Spleen (tissue), 7 donors: ENCODE measurements at regions not wholly inside any gene's neighbourhood (a gene's known extent, or its start where the extent isn't known, plus 50 kb on each side); places are given as distances from the start of the nearest gene placed in this dataset.

Experiments used
- POLR2A ChIP-seq, 3 donors: fragments of 450-650 bp; IDR thresholded peaks; one replicate each; pipeline ENCODE4 v1.5.1; 2017; ENCODE audit warnings: antibody characterized with exemption in 3 of 3, mild to moderate bottlenecking in 1 of 3
- POLR2AphosphoS5 ChIP-seq, 3 donors: sonication (generic); formaldehyde crosslinking; IDR thresholded peaks; one replicate each; pipeline ENCODE4 v1.5.1; 2017; ENCODE audit warnings: antibody characterized with exemption in 3 of 3
- TF ChIP-seq, protein P1 (sequence below), 11 experiments: fragments of 200-600 bp in 7 of 11; fragments of 450-650 bp in 4 of 11; sonication (generic) in 4 of 11; IDR thresholded peaks in 8 of 11; conservative IDR thresholded peaks in 3 of 11; 1 replicate in 7 of 11; 2 replicates in 4 of 11; pipeline versions ENCODE4 v1.4.0 to v1.8.0; 2016 to 2021; ENCODE audit warnings: antibody characterized with exemption in 11 of 11, inconsistent platforms in 4 of 11, mild to moderate bottlenecking in 1 of 11
- donor health status: DM: no; HTN: no; CAD: no; lungs with moderate emphysema.
- donor health status: DM: no; HTN: no; CAD: no.
- donor health status: DM: no; HTN: no; CAD: no.

DNA sequence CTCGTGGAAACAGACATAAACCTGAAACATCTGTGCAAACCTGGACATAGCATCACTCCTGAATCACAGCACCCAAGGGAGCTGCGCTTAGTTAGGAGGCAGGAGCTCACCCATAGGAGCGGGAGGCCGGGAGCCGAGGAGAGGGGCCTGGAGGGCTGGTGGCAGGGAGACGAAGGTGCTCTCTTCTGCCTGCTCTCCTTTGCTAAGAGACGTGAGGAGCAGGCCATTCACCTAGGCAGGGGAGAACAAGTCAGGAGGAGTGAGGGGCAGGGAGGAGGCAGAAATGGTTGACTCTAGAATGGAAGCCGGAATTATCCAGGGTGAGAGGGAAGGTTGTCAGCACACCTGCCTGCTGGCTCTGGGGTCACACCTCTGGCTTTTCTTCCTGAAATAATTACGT is 398.4 kb upstream of the IRX2 start:
- TF ChIP-seq, protein P1, sequence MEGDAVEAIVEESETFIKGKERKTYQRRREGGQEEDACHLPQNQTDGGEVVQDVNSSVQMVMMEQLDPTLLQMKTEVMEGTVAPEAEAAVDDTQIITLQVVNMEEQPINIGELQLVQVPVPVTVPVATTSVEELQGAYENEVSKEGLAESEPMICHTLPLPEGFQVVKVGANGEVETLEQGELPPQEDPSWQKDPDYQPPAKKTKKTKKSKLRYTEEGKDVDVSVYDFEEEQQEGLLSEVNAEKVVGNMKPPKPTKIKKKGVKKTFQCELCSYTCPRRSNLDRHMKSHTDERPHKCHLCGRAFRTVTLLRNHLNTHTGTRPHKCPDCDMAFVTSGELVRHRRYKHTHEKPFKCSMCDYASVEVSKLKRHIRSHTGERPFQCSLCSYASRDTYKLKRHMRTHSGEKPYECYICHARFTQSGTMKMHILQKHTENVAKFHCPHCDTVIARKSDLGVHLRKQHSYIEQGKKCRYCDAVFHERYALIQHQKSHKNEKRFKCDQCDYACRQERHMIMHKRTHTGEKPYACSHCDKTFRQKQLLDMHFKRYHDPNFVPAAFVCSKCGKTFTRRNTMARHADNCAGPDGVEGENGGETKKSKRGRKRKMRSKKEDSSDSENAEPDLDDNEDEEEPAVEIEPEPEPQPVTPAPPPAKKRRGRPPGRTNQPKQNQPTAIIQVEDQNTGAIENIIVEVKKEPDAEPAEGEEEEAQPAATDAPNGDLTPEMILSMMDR (IDR thresholded peaks at IDR 0.05 in 8 of 11, conservative IDR thresholded peaks at IDR 0.05 in 3 of 11), result no peak
- TF ChIP-seq POLR2A (IDR thresholded peaks at IDR 0.05), result no peak
- no peak for TF ChIP-seq POLR2AphosphoS5 (IDR thresholded peaks at IDR 0.05)
